ENCODE measurements at regions not wholly inside any gene's neighbourhood (a gene's known extent, or its start where the extent isn't known, plus 50 kb on each side); places are given as distances from the start of the nearest gene placed in this dataset.

DNA sequence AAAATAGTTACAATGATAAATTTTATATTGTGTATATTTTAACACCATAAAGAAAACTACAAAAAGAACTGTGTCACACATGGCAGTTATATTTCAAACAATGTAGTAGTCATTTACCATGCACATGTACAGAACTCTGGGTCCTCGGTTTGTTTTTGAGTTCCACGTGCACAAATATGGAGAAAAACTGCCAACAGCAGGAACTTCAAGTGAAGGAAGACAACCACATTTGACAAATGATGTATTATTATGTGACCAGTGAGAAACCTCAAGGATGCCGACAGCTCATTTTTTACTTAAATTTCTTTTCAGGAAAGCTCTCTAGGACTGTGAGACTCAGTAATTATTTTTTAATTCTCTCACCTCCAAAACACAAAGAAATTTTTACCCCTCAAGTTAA, 244.2 kb upstream of the USP15 start:
- TF ChIP-seq, protein P1, sequence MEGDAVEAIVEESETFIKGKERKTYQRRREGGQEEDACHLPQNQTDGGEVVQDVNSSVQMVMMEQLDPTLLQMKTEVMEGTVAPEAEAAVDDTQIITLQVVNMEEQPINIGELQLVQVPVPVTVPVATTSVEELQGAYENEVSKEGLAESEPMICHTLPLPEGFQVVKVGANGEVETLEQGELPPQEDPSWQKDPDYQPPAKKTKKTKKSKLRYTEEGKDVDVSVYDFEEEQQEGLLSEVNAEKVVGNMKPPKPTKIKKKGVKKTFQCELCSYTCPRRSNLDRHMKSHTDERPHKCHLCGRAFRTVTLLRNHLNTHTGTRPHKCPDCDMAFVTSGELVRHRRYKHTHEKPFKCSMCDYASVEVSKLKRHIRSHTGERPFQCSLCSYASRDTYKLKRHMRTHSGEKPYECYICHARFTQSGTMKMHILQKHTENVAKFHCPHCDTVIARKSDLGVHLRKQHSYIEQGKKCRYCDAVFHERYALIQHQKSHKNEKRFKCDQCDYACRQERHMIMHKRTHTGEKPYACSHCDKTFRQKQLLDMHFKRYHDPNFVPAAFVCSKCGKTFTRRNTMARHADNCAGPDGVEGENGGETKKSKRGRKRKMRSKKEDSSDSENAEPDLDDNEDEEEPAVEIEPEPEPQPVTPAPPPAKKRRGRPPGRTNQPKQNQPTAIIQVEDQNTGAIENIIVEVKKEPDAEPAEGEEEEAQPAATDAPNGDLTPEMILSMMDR (conservative IDR thresholded peaks at IDR 0.05) = no peak
- no peak for TF ChIP-seq EZH2 (IDR thresholded peaks at IDR 0.05; ENCODE audit: low read depth)
